CD1c-positive myeloid dendritic cell (primary cell): ENCODE measurements at regions not wholly inside any gene's neighbourhood (a gene's known extent, or its start where the extent isn't known, plus 50 kb on each side); places are given as distances from the start of the nearest gene placed in this dataset.
A peak's percentile ranks its signal among the peaks of the same experiment; 100 is the strongest.

ENCODE experiments used
- DNase-seq: peaks from one replicate; pipeline ENCODE4 v3.0.0-alpha.2; 2016; ENCODE audit errors: extremely low spot score

GRCh38 chr12:132424811-132425210 lies 65.1 kb upstream of the FBRSL1 start:
- no peak for DNase-seq

DNA sequence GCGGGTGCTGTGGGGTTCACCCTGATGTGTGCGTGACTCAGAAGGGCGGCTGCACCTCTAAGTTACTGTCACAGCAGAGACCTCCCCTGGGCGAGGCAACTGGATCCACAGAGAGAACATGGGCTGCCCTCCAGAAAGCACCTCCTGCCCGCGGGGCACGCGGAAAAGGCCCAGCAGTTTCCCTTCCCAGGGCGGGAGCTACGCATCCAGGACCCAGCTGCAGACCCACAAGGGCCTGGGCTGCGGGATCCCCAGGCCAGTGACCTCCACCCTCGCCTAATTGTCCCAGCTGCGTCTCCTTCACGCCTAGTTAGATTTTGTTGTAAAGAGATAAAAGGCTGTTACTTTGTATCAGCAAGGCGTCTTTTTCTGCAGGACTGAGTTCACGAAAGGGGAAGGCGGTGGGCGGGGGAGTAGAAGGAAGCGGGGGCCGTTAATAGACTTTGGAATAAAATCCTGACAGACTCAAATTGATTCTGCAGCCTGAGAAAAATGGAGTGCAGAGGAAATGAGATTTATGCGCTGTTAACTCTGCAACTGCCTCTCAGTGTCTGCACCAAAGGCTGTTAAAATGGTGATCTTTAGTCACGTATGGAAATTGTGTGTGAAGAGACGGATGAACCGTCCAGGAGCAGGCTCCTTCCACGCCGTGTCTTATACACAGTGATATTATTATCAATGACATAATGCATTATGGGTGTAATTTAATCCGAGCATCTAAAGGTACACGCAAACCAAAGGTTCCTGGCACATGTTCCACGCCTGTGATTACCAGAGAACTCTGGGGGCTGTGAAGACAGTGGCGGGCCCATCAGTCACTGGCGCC lies 65.9 kb upstream of the FBRSL1 start:
- DNase-seq, result no peak

DNA sequence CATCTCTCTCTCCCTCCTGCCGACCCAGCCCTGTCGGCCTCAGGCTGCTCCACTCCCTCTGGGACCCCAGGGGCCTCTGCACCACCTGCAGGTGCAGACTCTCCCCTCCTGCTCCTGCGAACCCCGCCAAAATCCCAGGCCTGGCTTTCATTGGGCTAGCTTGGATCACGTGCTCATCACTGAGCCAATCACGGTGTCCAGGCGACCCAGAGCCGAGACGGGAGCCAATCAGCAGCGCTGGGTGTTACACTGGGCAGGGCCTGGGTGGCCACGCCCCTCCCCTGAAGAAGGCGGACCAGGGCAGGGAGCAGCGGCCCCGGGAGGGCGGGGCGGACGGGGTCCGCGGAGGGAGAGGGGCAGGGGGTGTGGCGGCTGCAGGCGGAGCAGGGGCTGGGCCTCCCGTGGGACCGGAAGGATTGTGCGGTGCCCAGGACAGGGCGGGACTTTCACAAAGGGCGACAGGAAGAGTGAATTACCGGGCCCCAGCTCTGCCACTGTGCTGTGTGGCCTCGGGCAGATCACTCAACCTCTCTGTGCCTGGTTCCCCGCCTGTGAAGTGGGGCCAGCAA lies 66.6 kb upstream of the FBRSL1 start:
- DNase-seq, result no peak

DNA sequence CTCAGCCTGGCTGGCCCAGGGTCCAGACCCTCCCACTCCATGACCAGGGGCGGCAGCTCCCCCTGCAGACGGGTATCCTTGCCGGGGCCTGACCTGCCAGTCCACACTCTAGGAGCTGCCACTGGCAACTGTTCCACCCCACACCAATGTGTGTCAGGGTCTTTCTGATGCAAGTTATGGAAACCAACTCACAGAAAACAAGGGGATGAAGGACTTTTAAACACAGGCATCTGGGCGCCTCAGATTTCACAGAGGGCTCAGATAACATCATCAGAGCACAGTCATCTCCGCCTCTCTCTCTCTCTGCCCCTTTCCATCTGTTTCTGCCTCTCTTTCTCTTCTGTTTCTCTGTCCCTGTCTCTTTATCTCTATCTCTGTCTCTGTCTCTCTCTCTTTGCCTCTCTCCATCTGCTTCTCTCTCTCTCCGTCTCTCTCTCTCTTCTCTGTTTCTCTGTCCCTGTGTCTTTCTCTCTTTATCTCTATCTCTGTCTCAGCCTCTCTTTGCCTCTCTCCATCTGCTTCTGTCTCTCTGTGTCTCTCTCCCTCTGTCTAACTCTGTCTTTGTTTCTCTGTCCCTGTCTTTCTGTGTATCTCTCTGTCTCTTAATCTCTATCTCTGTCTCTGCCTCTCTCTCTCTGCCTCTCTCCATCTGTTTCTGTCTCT lies 67.4 kb upstream of the FBRSL1 start:
- DNase-seq, result no peak

- no peak for DNase-seq
These were observed 67.9 kb upstream of the FBRSL1 start for GRCh38 chr12:132422040-132422380.

DNA sequence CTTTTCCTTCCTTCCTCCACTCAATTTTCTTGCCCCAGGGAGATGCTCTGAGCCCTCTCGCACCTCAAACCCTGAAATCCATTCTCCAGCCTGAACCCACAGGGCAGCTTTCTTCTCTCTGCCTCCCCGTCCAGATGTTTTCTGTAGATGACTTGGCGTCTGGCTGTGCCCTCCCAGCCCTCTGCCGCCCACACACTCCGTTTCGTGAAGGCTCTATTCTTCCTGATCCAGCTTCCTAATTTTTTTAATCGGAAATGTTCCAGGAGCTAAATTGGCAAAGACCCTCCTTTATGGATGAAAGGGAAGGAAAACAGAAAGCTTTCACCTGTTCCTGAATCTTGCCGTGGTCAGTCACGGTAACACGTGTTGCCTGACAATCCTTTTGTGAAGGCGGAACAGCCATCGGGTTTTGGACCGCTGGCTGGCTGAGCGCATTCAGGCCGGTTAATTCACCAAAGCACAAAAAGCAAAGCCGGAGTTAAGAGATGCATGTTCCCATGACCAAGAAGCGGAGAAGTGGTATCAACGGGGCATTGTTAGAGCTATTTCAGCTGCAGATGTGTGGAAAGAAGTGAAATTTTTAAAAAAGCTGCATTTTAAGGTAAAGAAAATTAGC lies 70.2 kb upstream of the FBRSL1 start:
- peak; percentile 20 for DNase-seq

- no peak for DNase-seq
These were observed 71.5 kb upstream of the FBRSL1 start for GRCh38 chr12:132418393-132418925.

- DNase-seq, result no peak
These were observed 72.2 kb upstream of the FBRSL1 start for GRCh38 chr12:132417741-132418140.

DNA sequence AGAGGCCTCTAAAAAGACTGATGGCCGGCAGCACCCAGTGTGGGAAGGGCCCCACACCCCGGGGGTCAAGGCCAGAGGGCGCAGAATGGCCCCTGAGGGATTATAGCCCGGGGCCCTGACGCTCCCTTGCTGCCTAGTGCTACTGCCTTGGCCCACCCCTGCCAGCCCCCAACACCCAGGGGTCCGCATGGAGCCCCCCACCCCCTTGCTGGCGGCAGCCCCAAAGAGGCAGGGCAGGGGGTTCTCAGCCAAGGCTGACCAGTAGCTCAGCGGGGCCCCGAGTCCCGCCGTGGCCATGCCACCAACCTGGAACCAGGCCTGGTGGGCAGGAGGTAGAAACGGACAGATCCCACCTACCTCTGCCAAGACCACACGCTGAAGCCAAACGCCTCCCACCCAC lies 73.1 kb upstream of the FBRSL1 start:
- no peak for DNase-seq

GRCh38 chr12:132416121-132416673 lies 73.8 kb upstream of the FBRSL1 start:
- no peak for DNase-seq

DNA sequence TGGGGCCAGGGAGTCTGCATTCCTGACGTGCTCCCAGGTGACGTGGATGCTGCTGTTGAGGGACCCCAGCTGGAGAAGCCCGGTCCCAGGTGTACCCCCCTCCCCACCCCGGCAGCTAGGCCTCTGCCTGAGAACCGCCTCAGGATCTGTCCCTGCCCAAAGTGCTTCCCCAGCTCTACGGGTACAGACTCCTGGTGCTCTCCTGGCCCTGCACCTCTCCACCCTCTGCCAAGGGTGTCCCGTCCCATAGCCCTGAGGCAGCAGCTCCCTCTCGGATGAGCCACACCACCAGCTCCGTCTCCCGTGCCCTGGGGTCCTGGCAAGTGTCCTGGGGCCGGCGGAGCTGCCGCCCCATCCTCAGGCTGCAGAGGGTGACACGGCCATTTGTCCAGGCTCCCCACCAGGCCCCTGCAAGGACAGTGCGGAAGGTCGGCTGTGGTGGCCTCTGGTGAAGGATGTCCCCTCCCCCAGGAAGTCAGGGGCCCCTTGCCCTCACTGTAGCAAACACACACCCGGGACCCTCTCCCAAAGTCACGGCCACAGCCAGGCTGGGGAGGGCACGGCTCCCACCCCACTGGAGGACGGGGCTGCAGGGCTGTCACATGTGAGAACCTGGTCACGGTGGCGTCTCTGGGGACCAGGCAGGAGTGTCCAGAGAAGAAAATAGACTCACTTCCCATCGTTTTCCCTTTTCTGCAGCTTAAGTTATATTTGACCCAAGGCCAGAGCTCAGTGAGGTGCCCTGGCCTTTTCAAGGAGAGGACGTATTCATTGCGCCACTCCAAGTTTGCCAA lies 74.4 kb upstream of the FBRSL1 start:
- no peak for DNase-seq

- DNase-seq, result peak; percentile 88
These were observed 75.2 kb upstream of the FBRSL1 start for GRCh38 chr12:132414634-132415326.

DNA sequence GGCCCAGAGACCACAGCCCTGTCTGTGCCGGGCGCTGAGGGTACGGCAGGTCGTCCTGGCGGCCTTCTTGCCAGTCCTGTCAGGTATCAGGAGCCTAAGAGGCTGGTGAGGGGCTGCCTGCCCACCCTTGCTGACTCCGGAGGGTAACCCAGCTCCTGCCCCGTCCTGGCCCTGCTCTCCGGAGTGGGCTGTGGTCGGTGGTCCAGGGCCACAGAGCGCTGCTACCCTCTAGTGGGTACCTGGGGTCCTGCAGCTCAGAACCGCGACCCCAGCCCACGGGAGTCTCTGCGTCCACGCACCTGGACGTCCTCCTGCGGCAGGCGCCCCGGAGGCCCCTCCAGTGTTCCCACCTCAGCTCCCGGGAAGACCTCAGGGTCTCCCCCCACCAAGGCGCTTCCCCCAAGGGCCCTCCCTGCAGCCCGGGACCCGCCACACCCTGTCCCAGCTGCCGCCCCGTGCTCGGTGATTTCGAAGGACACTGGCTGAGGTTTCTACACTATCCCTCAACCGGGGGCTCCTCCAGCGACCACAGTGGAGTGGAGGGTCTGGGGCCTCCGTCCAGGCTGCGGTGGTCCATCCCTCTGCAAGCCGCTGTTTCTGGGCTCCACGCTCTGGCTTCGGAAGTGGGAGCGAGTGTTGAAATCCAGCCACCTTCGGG lies 75.9 kb upstream of the FBRSL1 start:
- no peak for DNase-seq

GRCh38 chr12:132411457-132411856 lies 78.5 kb upstream of the FBRSL1 start:
- no peak for DNase-seq

GRCh38 chr12:132410849-132411248 lies 79.1 kb upstream of the FBRSL1 start:
- no peak for DNase-seq

DNA sequence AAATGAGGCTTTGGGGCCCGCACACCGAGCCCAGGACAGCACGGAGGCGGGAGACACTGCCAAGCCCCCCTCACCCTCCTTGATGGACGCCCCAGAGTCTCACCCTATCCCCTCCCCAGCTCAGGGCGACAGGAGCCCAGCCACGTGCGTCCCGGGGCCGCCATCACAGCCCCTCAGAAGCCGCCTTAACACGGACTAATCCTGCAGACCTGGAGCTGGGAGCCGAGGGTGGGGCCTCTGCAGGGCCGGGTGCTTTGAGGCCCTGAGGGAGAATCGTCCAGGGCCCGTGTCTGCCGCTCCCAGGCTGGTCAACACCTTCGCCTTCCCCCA lies 79.7 kb upstream of the FBRSL1 start:
- no peak for DNase-seq

DNA sequence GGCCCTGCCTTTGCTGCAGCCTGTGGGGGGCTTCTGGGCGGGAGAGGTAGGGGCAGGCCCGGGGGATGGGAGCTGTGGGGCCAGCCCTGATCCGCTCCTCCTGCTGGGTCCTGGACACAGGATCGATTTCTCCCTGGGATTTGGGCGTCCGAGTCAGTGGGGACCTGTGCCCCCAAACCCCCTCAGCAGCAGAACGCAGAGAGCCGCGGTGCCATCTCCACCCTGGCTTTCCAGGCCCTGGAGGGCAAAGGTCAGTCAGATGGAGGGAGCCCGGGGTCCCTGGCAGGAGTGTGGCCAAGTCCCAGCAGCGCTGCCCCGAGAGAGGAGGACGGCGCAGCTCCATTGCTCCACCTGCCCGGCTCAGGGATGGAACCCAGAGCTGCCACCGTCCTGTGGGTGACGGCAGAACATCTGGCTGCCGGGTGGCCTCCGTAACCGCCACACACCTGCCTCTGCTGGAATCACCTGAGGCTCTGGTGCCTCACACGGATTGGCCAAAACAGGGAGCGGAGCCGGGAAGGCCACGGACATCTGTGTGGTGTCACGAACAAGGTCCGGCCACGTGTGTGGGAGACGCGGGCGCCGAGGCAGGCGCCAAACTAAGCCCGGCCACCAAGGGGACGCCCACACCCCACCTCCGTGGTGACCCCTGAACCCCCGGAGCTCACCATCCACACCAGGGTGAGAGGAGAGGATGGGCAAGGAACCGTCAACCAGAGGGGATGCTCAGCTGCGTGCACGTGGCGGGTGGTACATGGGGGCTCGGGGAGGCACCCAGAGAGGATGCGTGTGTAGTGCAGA lies 80.3 kb upstream of the FBRSL1 start:
- no peak for DNase-seq

DNA sequence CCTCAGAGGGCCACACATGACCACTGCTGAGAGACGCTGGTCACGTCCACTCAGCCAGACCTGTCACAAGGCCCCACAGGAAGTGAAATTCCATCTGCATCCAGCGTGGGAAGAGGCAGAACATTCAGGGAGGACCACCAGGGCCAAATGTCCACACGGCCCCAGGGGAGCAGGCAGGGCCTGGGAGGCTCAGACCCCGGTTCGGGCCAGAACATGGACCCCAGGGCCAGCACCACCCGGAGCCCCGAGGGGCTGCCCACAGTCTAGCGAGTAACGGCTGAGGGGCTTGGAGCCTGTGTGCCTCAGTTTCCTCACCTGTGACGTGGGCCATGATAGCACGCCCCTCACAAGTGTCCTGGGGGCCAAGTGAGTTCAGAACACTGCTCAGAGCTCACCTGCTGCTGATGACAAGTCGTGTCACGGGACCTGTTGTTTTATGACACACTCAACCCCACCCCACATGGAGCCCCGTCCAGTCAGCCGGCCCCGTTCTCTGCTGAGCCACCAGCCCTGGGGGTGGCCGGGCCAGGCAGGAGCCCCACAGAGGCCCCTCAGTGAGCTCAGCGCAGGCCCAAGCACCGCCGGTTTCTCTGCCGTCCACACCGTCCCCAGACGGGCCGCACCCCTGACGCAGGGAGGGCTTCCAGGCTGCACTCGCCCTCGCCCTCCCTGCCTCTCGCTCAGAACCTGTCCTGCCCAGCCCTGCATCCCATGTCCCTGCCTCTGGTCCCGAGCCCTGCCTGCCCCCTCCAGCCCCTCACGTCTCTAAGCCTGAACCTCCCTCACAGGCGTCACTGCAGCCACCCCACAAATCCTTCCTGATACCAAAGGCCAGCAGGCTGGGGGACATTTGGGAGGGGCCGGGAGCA lies 79.5 kb upstream of the GALNT9 start:
- no peak for DNase-seq

GRCh38 chr12:132407992-132408391 lies 78.6 kb upstream of the GALNT9 start:
- no peak for DNase-seq
